ENCODE measurements at regions not wholly inside any gene's neighbourhood (a gene's known extent, or its start where the extent isn't known, plus 50 kb on each side); places are given as distances from the start of the nearest gene placed in this dataset.

GRCh38 chr15:95816591-95816990 lies 513.9 kb upstream of the NR2F2 start:
- no peak for FAIRE-seq

- FAIRE-seq, result no peak
Measured at GRCh38 chr15:95822961-95823360, 507.5 kb upstream of the NR2F2 start.

DNA sequence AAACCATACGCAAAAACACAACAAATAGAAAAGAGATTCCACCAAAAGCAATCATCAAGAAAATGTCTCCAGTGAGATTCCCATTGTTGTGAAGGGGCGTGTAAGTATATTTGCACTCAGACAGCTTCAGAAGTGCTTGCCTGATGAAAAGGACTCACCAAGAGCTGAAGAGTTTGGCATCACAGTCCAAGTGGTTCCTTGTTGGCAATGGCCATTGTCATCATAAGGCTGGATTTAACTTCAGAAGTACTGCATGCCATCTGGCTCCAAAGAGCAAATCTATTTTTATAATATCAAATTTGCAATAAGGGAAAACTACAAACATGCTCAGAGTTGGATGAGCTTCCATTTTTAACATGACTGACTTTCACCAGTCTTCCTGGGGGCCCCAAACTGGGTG lies 505.3 kb upstream of the NR2F2 start:
- FAIRE-seq, result no peak

- FAIRE-seq, result no peak
Measured at GRCh38 chr15:95825671-95826411, 504.7 kb upstream of the NR2F2 start.

- FAIRE-seq, result no peak
Measured at GRCh38 chr15:95826412-95827195, 503.9 kb upstream of the NR2F2 start.

DNA sequence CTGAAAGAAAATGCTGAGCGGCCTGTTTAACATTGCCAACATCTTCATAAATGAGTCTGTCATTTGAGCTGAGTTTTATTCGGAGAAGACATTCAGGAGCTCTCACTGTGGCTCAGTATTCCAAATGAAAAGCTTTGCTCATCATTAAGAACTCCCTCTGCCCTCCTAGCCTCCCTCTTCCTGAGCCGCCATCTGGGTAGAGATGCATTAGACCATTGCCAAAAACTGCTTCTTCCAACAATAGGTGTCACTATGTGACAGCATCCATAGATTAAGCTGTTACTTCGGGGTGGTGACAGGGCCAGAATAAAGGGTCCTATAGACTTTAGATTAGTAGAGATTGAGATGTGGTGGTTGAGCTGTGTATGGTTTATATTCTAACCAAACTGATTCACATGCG lies 501.4 kb upstream of the NR2F2 start:
- FAIRE-seq, result no peak

- FAIRE-seq, result no peak
Measured at GRCh38 chr15:95830281-95830680, 500.2 kb upstream of the NR2F2 start.

DNA sequence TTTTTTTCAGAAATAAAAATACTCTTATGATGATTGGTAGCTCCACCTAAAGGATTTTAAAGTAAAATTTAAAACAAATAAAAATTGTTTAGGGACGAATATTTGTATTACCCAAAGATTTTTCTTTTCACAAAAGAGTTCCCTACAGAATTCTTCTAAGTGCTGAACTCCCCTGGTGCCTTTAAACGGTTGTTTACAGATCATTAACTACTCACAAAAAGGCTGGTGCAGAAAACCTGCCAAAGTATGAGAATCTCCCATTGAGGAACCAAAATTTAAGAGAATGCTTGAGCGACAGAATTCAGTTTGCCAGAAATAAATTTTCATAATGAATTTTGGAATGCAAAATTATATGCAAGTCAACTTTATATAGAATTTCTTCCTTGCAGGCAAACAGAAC lies 497.8 kb upstream of the NR2F2 start:
- no peak for FAIRE-seq

DNA sequence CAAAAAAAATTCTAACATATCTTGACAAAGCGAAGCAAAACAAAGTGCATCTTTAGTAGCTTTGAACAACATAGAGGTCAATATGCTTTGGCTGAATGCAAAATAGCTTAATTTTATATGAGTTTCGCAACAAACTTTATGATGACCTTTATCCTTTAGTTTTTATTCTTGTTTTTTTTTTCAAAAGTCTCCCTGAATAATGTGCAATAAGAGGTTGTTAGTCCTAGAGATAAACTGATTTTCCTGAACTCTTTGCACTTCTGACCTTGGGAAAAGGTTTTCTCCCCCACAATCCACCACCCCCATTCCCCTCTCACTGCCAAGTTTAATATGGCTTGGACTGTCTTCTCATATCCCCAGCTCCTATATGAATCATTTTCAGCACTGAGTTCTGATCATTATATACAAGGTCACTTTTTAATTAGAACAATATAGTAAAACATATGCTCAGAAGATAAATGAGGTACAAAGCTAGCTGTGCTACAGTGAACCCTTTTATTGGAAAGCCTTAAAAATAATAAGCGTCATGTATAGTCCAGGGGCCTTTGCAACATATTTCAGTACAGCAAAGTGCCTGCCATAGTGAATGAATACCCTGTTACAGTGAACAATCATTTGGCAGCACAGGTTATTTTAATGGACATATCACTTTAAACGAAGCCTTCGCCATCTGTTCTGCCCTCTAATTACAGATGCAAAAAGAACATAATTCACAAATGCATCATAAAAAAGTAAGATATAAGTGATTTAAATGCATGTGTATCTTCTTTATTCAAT lies 496.3 kb upstream of the NR2F2 start:
- FAIRE-seq, result no peak

- no peak for FAIRE-seq
Measured at GRCh38 chr15:95836536-95836935, 494.0 kb upstream of the NR2F2 start.

DNA sequence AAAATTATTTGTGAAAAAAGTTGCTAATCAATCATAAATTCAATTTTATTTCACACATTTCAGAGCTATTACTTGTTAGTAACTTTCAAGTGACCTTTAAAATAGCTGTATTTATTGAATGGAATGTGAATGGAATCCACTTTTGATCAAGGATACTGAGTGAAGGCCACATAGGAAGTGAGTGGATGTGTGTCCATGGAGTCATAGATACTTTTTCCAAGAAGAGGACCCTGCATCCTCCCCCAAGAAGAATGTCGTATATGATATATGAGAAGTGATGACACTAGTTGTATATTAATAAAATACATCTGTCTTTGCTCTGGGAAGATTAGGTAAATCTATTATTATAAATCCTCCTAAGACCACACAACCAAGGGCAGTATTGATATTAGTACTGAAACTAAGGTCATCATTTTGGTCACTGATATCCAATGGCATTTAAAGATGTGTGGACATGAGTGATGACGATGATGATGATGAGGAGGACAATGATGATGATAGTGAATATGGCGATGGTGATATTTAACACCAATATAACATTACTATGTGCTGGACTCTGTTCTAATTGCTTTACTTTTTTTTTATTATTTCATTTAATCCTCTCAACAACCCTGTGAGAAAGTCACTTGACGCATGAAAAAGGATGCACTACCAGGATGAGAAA lies 493.0 kb upstream of the NR2F2 start:
- no peak for FAIRE-seq

GRCh38 chr15:95839367-95839782 lies 491.1 kb upstream of the NR2F2 start:
- FAIRE-seq, result no peak

- FAIRE-seq, result no peak
Measured at GRCh38 chr15:95840004-95840403, 490.5 kb upstream of the NR2F2 start.

- no peak for FAIRE-seq
Measured at GRCh38 chr15:95840855-95841254, 489.6 kb upstream of the NR2F2 start.

GRCh38 chr15:95842576-95842975 lies 487.9 kb upstream of the NR2F2 start:
- no peak for FAIRE-seq

- no peak for FAIRE-seq
Measured at GRCh38 chr15:95843241-95843910, 487.1 kb upstream of the NR2F2 start.

- no peak for FAIRE-seq
Measured at GRCh38 chr15:95845862-95846515, 484.5 kb upstream of the NR2F2 start.

DNA sequence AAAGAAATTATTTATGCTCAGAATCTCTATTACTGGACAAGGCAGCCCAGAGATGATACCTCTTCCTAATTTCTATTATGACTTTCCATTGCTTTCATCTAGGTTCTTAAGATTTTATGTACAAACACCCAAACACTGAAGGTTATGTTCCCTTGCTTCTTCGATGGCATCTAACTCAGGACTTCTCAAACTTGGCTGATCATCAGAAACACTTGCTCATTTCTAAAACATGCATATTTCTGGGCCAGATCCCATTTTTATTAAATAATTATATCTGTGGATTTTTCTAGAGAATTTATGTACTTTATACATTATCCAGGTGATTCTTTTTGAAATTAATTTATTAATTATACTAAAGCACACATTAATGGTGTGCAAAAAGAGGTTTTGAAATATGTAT lies 482.4 kb upstream of the NR2F2 start:
- no peak for FAIRE-seq

GRCh38 chr15:95850837-95851236 lies 479.7 kb upstream of the NR2F2 start:
- FAIRE-seq, result no peak

- no peak for FAIRE-seq
Measured at GRCh38 chr15:95853350-95853749, 477.1 kb upstream of the NR2F2 start.

GRCh38 chr15:95857124-95857757 lies 473.3 kb upstream of the NR2F2 start:
- no peak for FAIRE-seq

All from islet of Langerhans (tissue), 1 donor.